Brain microvascular endothelial cell (primary cell): ENCODE measurements at regions not wholly inside any gene's neighbourhood (a gene's known extent, or its start where the extent isn't known, plus 50 kb on each side); places are given as distances from the start of the nearest gene placed in this dataset.

Experiments used
- DNase-seq: peaks from one replicate; pipeline ENCODE4 v3.0.0-alpha.2; 2020
- H3K27ac ChIP-seq: fragments of 250-450 bp; sonication (Bioruptor Pico); 2 replicates; pipeline ENCODE4 v1.5.1; 2020; ENCODE audit warnings: mild to moderate bottlenecking, moderate library complexity
- H3K27me3 ChIP-seq: fragments of 250-450 bp; sonication (Bioruptor Pico); replicated peaks from 2 replicates; pipeline ENCODE4 v1.5.1; 2020; ENCODE audit warnings: mild to moderate bottlenecking
- H3K36me3 ChIP-seq: fragments of 250-450 bp; sonication (Bioruptor Pico); replicated peaks from 2 replicates; pipeline ENCODE4 v1.5.1; 2020; ENCODE audit warnings: mild to moderate bottlenecking
- H3K4me3 ChIP-seq: 2 replicates; pipeline ENCODE4 v1.5.1; 2011; ENCODE audit warnings: low read depth, mild to moderate bottlenecking, control low read depth, low read length, moderate library complexity
- in situ Hi-C: cut with HindIII; loops from 2 replicates; pipeline ENCODE4 v1.10.0; 2017; ENCODE audit warnings: low sequenced_read_pairs, low pct_ligation_motif_present
- TF ChIP-seq, protein P1 (sequence below): IDR thresholded peaks from 2 replicates; pipeline ENCODE4 v1.5.1; 2011; ENCODE audit warnings: low read depth, mild to moderate bottlenecking, moderate library complexity, low read length, control low read depth, inconsistent platforms; ENCODE audit errors: missing control alignments

GRCh38 chrX:113545040-113545439, 704.4 kb upstream of the AMOT start:
- Histone ChIP-seq H3K27ac (no peak overlapping the region), H3K27me3 (no peaks in the 10 kb centered on the region), H3K36me3 (no peaks in the 10 kb centered on the region), H3K4me3 (no peak overlapping the region)
- TF ChIP-seq, protein P1, sequence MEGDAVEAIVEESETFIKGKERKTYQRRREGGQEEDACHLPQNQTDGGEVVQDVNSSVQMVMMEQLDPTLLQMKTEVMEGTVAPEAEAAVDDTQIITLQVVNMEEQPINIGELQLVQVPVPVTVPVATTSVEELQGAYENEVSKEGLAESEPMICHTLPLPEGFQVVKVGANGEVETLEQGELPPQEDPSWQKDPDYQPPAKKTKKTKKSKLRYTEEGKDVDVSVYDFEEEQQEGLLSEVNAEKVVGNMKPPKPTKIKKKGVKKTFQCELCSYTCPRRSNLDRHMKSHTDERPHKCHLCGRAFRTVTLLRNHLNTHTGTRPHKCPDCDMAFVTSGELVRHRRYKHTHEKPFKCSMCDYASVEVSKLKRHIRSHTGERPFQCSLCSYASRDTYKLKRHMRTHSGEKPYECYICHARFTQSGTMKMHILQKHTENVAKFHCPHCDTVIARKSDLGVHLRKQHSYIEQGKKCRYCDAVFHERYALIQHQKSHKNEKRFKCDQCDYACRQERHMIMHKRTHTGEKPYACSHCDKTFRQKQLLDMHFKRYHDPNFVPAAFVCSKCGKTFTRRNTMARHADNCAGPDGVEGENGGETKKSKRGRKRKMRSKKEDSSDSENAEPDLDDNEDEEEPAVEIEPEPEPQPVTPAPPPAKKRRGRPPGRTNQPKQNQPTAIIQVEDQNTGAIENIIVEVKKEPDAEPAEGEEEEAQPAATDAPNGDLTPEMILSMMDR, result no peak
- DNase-seq, result no peak
- in situ Hi-C loops, result no loop called here

- DNase-seq, result no peak
- no peaks in the 10 kb centered on the region for H3K27me3 ChIP-seq
- TF ChIP-seq, protein P1, result no peak
- H3K27ac ChIP-seq, result no peak overlapping the region
- no peaks in the 10 kb centered on the region for H3K36me3 ChIP-seq
- in situ Hi-C loops, result no loop called here
- H3K4me3 ChIP-seq, result no peak overlapping the region
These were observed 699.1 kb upstream of the AMOT start for GRCh38 chrX:113539599-113540356.

DNA sequence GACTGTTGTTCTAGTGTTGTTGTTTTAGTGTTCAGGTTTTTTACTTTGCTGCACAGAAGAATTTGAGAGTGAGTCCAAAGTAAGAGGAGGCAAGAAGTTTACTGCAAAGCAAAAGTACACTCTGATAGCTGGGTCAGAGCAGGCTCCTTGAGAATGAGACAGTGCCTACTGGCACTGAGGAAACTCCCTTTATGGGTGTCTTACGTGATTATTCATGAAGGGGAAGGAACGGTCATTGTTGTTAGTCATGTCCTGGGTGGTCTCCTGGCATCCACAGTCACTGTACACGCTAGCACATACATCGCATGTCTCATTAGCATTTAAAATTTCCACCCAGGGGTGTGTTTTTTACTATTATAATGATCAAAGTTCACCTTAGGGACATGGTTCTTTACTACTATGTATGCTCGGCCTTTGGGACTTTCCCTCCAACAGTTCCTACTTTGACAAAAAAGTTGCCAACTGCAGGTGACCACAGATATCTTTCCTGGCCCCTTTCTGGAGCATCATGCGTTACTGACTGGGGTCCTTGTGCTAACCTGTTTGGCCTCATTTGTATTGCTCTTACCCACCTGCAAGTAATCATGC, 688.9 kb upstream of the AMOT start:
- TF ChIP-seq, protein P1, result no peak
- H3K36me3 ChIP-seq, result no peaks in the 10 kb centered on the region
- no peak overlapping the region for H3K4me3 ChIP-seq
- no peak overlapping the region for H3K27ac ChIP-seq
- DNase-seq, result no peak
- H3K27me3 ChIP-seq, result no peaks in the 10 kb centered on the region
- in situ Hi-C loops, result no loop called here

GRCh38 chrX:113522814-113523213, 682.2 kb upstream of the AMOT start:
- DNase-seq, result no peak
- no peaks in the 10 kb centered on the region for H3K27me3 ChIP-seq
- H3K36me3 ChIP-seq, result no peaks in the 10 kb centered on the region
- no peak overlapping the region for H3K27ac ChIP-seq
- TF ChIP-seq, protein P1, result no peak
- H3K4me3 ChIP-seq, result no peak overlapping the region
- in situ Hi-C loops, result no loop called here

GRCh38 chrX:113514906-113515305, 674.3 kb upstream of the AMOT start:
- TF ChIP-seq, protein P1, result no peak
- no peak overlapping the region for H3K4me3 ChIP-seq
- no peaks in the 10 kb centered on the region for H3K36me3 ChIP-seq
- no peak overlapping the region for H3K27ac ChIP-seq
- H3K27me3 ChIP-seq, result no peaks in the 10 kb centered on the region
- in situ Hi-C loops, result no loop called here
- DNase-seq, result no peak
